HEK293T (cell line): ENCODE measurements at regions not wholly inside any gene's neighbourhood (a gene's known extent, or its start where the extent isn't known, plus 50 kb on each side); places are given as distances from the start of the nearest gene placed in this dataset.

Experiments used
- BHLHE40 ChIP-seq: fragments of 450-650 bp; IDR thresholded peaks from 2 replicates; pipeline ENCODE4 v1.6.1; 2016; ENCODE audit warnings: mild to moderate bottlenecking, moderate library complexity, borderline replicate concordance
- CTBP1 ChIP-seq: fragments of 450-650 bp; IDR thresholded peaks from 2 replicates; pipeline ENCODE4 v1.6.1; 2016; ENCODE audit warnings: borderline replicate concordance
- ELF4 ChIP-seq: fragments of 450-650 bp; IDR thresholded peaks from 2 replicates; pipeline ENCODE4 v1.6.1; 2017; ENCODE audit warnings: antibody characterized with exemption
- FOXA1 ChIP-seq: fragments of 450-650 bp; IDR thresholded peaks from 2 replicates; pipeline ENCODE4 v1.6.1; 2016; ENCODE audit warnings: mild to moderate bottlenecking
- FOXK2 ChIP-seq: fragments of 450-650 bp; IDR thresholded peaks from 2 replicates; pipeline ENCODE4 v1.6.1; 2016; ENCODE audit warnings: mild to moderate bottlenecking
- FOXM1 ChIP-seq: fragments of 450-650 bp; IDR thresholded peaks from 2 replicates; pipeline ENCODE4 v1.6.1; 2017; ENCODE audit warnings: mild to moderate bottlenecking, borderline replicate concordance
- LEF1 ChIP-seq: fragments of 450-650 bp; IDR thresholded peaks from 2 replicates; pipeline ENCODE4 v1.6.1; 2017; ENCODE audit warnings: mild to moderate bottlenecking, borderline replicate concordance
- NFRKB ChIP-seq: fragments of 450-650 bp; IDR thresholded peaks from 2 replicates; pipeline ENCODE4 v1.6.1; 2016; ENCODE audit warnings: mild to moderate bottlenecking, moderate library complexity
- SP1 ChIP-seq: fragments of 450-650 bp; IDR thresholded peaks from 2 replicates; pipeline ENCODE4 v1.6.1; 2017
- SUZ12 ChIP-seq: fragments of 450-650 bp; IDR thresholded peaks from 2 replicates; pipeline ENCODE4 v1.6.1; 2016; ENCODE audit warnings: mild to moderate bottlenecking

DNA sequence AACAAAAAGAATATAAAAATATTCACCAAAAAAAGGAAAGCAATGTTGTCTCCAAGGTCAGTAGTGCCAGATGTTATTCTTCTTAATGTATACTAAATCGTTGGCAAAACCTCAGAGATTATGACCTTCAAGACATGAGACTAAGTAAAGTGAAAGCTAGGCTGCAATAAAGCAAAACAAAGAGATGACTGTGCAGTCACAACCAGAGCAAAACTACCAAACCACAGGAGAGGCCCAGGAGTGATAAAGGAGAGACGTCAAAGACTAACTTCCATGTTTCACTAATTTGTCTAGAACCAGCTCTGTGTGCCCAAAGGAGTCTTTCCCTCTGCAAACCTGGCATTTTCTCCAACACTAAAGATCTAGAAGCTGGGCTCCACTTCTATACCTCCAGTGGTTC, 155.9 kb upstream of the POU3F2 start:
- no peak for TF ChIP-seq SP1
- TF ChIP-seq FOXM1, result no peak
- no peak for TF ChIP-seq ELF4
- TF ChIP-seq CTBP1, result no peak
- TF ChIP-seq BHLHE40, result no peak
- no peak for TF ChIP-seq NFRKB
- no peak for TF ChIP-seq FOXA1
- TF ChIP-seq LEF1, result no peak
- TF ChIP-seq SUZ12, result no peak
- no peak for TF ChIP-seq FOXK2
